ENCODE measurements at regions not wholly inside any gene's neighbourhood (a gene's known extent, or its start where the extent isn't known, plus 50 kb on each side); places are given as distances from the start of the nearest gene placed in this dataset.

- no peak for TF ChIP-seq CTCF (IDR thresholded peaks at IDR 0.05)
- TF ChIP-seq EP300 (IDR thresholded peaks at IDR 0.05) = no peak
These were observed 487.2 kb upstream of the REG3G start for GRCh38 chr2:78538322-78538721.

All from sigmoid colon (tissue), 4 donors.